ENCODE measurements at regions not wholly inside any gene's neighbourhood (a gene's known extent, or its start where the extent isn't known, plus 50 kb on each side); places are given as distances from the start of the nearest gene placed in this dataset.

DNA sequence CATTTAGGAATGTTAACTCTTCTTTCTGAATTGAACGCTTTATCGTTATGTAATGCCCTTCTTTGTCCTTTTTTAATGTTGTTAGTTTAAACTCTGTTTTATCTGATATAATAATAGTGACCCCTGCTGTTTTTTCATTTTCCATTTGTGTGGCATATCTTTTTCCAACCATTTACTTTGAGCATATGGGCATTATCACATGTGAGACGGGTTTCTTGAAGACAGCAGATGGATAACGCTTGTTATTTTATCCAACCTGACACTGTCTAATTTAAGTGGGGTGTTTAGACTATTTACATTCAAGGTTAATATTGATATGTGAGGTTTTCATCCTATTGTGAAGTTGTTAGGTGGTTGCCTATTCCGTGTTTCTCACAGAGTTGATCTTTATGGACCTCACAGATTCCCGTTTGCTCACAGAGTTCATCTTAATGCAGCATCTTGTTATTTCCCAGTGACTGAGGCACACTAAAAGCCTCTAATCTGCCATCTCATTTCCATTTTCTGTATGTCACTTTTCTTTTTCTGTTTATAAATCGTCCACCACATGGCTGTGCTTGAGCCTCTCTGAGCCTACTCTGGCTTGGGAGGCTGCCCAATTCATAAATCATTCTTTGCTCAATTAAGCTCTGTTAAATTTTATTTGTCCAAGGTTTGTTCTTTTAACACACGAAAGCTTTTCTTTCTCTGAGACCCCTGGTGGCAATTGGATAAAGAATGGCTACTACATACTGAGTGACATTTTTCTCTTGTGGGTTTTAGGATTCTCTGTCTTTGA is 286.2 kb downstream of the HTR7 start:
- no peak overlapping the region for H3K4me3 Mint-ChIP-seq

DNA sequence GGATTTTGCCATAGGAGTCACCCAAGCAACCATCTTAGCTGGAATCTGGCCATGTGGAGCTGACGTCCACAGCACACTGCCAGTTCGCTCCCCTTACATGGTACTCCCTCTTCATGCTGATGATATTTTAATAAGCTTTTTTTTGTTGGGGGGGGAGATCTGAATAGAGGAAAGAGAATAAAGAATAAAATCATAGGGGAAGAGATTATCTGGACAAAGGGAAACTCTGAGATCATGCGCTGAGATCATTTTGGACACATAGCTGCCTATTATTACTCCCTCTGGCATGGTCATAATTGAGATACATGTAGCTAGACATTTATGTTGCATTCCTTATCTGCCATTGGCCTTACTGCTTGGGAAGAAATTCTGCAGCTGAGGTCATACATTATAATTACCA is 282.7 kb downstream of the HTR7 start:
- TF ChIP-seq, protein P1, sequence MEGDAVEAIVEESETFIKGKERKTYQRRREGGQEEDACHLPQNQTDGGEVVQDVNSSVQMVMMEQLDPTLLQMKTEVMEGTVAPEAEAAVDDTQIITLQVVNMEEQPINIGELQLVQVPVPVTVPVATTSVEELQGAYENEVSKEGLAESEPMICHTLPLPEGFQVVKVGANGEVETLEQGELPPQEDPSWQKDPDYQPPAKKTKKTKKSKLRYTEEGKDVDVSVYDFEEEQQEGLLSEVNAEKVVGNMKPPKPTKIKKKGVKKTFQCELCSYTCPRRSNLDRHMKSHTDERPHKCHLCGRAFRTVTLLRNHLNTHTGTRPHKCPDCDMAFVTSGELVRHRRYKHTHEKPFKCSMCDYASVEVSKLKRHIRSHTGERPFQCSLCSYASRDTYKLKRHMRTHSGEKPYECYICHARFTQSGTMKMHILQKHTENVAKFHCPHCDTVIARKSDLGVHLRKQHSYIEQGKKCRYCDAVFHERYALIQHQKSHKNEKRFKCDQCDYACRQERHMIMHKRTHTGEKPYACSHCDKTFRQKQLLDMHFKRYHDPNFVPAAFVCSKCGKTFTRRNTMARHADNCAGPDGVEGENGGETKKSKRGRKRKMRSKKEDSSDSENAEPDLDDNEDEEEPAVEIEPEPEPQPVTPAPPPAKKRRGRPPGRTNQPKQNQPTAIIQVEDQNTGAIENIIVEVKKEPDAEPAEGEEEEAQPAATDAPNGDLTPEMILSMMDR (conservative IDR thresholded peaks at IDR 0.05), result no peak

More for the DNA sequence above, 286.2 kb downstream of the HTR7 start:
- Mint-ChIP-seq H3K27ac (ENCODE audit: unreplicated experiment) (no peak overlapping the region), H3K36me3 (ENCODE audit: low read depth) (no peaks in the 10 kb centered on the region), H3K4me1 (no peaks in the 10 kb centered on the region), H3K27me3 (ENCODE audit: low read depth) (peaks cover 6% of the 10 kb centered on the region), H3K9me3 (peaks cover 4% of the 10 kb centered on the region)
- no peak for DNase-seq (ENCODE audit: low read depth, low spot score)
- TF ChIP-seq, protein P1 (conservative IDR thresholded peaks at IDR 0.05), result no peak

DNA sequence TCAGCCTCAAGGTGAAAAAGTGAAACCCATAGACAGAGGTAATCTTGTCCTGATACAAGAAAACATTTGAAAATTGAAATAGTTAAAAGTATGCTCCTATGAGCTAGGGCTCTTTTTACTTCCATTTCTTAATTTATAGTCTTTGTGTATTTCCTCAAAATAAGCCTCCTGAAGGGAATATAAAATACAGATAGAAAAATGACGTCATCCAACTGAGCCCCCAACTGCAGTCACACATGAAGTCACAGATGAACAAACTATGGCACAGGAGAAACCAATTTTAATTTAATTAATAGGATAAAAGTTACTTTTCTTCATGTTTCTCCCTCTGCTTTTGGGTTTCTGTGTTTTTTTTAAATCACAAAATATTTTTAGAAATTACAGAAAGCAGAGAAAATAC is 280.3 kb downstream of the HTR7 start:
- TF ChIP-seq, protein P1 (conservative IDR thresholded peaks at IDR 0.05), result no peak
- peaks cover 9% of the 10 kb centered on the region for H3K27me3 Mint-ChIP-seq (ENCODE audit: low read depth)
- no peaks in the 10 kb centered on the region for H3K36me3 Mint-ChIP-seq (ENCODE audit: low read depth)
- H3K27ac Mint-ChIP-seq (ENCODE audit: unreplicated experiment), result no peak overlapping the region
- DNase-seq (ENCODE audit: low read depth, low spot score), result no peak
- no peaks in the 10 kb centered on the region for H3K4me1 Mint-ChIP-seq
- no peak overlapping the region for H3K4me3 Mint-ChIP-seq
- peaks cover 2% of the 10 kb centered on the region for H3K9me3 Mint-ChIP-seq

More for the DNA sequence above, 282.7 kb downstream of the HTR7 start:
- Mint-ChIP-seq H3K27ac (ENCODE audit: unreplicated experiment) (no peak overlapping the region), H3K27me3 (ENCODE audit: low read depth) (peaks cover 10% of the 10 kb centered on the region), H3K4me3 (no peak overlapping the region), H3K9me3 (peaks cover 2% of the 10 kb centered on the region), H3K36me3 (ENCODE audit: low read depth) (no peaks in the 10 kb centered on the region), H3K4me1 (no peaks in the 10 kb centered on the region)
- no peak for DNase-seq (ENCODE audit: low read depth, low spot score)

DNA sequence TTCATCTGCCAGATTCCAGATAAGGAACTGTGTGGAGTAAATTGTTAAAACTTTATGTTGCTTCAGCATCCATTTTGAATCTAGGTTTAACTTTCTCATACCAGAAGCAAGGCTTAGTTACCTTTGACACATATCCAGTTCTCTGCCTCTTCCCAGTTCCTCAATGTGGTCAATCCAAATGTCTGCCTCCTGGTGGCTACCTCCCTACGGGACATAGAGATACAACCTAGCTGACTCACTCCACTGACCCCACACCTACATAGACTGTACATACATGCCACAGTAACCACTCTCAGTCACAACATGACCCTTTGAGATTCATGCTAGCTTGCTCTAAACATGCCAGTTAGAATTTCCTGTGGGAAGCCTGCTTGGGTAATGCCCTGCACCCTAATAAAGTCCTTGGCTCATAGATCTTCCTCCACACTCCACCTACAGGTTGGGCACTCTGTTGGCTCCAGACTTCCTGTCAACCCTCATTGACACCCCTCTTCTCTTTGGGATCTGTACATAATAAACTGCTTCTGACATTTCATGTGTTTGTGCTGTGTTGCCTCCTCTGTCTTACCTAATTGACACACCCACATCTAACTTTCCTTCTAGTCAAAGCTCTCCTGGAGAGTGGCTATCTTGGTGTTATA is 278.1 kb downstream of the HTR7 start:
- no peak for DNase-seq (ENCODE audit: low read depth, low spot score)
- H3K4me1 Mint-ChIP-seq, result no peaks in the 10 kb centered on the region
- H3K4me3 Mint-ChIP-seq, result no peak overlapping the region
- H3K27me3 Mint-ChIP-seq (ENCODE audit: low read depth), result peaks cover 9% of the 10 kb centered on the region
- H3K36me3 Mint-ChIP-seq (ENCODE audit: low read depth), result no peaks in the 10 kb centered on the region
- no peaks in the 10 kb centered on the region for H3K9me3 Mint-ChIP-seq
- TF ChIP-seq, protein P1 (conservative IDR thresholded peaks at IDR 0.05), result no peak
- H3K27ac Mint-ChIP-seq (ENCODE audit: unreplicated experiment), result no peak overlapping the region

DNA sequence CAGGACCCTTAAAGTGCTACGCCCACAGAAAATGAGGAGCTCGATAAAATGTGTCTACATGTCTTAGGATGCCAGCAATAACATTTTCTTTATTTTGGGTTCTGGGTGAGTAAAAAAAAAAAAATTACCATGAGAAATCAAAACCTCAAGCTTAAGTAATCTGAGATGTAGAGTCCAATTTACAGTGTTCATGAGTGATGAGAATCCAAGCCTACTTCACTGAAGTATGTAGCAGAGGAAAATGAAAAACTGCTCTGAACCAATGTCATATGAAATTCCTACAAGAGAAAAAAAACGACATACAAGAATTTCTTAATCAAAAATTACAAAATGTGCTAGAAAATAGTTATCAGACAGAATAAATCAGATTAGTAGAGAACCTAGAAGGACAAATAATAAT is 274.4 kb downstream of the HTR7 start:
- peaks cover 5% of the 10 kb centered on the region for H3K27me3 Mint-ChIP-seq (ENCODE audit: low read depth)
- H3K36me3 Mint-ChIP-seq (ENCODE audit: low read depth), result no peaks in the 10 kb centered on the region
- DNase-seq (ENCODE audit: low read depth, low spot score), result no peak
- no peaks in the 10 kb centered on the region for H3K9me3 Mint-ChIP-seq
- no peak overlapping the region for H3K27ac Mint-ChIP-seq (ENCODE audit: unreplicated experiment)
- no peaks in the 10 kb centered on the region for H3K4me1 Mint-ChIP-seq
- TF ChIP-seq, protein P1 (conservative IDR thresholded peaks at IDR 0.05), result no peak
- no peak overlapping the region for H3K4me3 Mint-ChIP-seq

All from neural crest cell (in vitro differentiated cells).